ENCODE measurements at regions not wholly inside any gene's neighbourhood (a gene's known extent, or its start where the extent isn't known, plus 50 kb on each side); places are given as distances from the start of the nearest gene placed in this dataset.

DNA sequence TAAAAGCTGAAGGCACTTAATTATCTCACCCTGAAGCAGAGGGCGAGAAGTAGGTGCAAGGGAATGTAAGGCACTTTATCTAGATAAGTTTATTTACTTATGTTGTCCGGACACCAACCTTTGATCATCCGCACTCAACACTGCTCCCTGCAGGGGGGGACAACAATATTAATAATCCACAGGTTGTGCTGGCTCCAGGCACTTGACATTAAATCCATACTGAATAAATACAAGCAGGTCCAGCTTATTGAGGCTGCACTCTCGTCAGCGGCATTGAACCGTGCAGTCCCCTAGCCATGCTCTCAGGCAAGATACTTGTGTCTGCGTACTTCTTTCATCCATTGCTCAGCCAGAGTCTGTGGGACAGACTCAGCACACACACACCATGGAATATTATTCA is 374.5 kb upstream of the NBEA start:
- no peak for DNase-seq (ENCODE audit: low read depth)

DNA sequence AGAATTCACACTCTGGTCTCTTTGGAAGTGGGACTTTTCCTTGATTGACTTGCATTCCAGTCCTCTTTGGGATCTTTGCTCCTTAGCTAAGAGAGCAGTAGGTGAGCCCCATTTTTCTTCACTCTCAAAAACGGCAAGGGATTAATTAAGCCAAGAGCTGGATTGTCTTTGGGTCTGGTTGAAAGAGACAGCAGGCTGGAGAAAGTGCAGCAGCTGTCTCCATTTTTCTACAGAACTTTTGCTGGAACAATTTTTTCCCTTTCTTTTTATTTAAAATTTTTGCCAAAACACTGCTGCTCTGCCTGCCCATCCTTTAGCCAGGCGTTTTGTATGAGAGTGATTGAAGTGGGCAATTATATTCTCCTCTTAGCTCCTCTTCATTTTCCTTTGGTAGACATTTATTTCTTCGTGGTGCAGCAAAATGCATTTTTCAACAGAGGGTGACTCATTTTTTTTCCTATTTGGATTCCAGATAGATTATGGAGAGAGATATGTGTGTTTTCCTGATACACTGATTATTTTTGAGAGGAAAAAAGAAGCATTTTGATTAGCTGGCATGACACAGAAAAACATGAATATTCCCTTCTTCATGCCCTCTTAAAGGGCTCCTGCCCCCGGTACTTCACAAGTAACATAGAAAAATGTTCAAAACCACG is 371.2 kb upstream of the NBEA start:
- DNase-seq (ENCODE audit: low read depth), result no peak

DNA sequence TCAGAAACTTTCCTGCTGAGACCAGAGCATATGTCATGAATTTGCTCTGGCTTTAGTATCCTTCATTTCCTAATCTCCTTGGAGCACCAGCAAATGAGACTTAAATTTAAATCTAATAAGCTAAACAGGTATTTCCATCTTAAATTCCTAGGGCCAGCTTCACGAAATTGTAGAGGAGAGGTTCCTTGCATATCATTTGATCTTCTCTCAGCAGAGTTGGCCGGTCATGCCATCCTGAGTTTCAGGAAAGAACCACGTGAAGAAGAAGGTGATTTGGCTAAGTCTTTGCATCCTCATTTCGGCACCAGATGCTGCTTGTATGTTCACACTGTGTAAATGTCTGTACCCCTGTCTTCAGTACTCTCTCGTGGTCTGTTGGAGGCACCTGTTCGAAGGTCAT is 370.4 kb upstream of the NBEA start:
- no peak for DNase-seq (ENCODE audit: low read depth)

DNA sequence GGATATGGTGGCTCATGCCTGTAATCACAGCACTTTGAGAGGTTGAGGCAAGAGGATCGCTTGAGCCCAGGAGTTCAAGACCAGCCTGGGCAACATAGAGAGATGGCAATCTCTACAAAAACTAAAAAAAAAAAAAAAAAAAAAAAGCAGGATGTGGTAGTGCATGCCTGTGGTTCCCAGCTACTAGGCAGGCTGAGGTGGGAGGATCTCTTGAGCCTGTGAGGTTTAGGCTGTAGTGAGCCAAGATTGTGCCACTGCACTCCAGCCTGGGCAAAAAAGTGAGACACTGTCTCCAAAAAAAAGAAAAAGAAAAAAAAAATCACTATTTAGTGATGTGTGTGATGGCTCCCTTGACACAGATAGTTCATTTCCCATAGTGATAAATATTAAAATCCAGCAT is 365.0 kb upstream of the NBEA start:
- peak; percentile 28 for DNase-seq (ENCODE audit: low read depth)

DNA sequence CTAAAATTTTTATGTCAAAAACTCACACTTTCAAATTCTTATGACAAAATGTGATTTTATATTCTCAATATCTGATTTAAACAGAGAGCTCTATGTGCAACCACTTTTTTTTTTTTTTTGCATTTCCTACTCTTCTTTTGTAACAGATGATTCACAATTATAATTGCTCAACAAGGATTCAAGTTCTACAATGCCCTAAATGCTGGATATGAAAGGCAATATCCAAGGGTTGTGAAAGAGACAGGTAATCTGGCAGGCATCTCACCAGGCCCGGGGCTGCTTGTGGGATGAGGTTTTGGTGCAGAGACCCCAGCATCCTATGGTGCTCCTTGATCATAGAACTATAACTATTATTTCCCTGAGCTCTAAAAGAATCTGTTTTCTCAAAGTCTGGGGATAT is 363.6 kb upstream of the NBEA start:
- DNase-seq (ENCODE audit: low read depth), result no peak

DNA sequence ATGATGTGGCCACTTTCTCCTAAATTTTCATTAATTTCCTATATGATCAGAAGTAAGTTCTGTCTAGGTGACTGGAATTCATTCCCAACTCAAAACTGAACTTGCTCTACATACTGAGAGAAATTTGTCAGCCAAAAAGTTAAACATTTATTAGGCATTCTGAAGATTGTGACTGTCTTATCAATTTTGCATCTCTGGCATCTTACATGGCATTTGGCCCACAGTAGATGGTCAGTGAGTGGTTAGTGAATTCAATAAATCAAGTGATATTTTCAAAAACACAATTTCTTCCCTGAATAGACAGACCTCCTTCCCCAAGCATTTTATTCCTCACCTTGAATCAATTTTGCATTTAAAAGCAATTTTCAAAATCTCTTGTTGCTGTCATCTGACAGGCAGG is 363.2 kb upstream of the NBEA start:
- no peak for DNase-seq (ENCODE audit: low read depth)

DNA sequence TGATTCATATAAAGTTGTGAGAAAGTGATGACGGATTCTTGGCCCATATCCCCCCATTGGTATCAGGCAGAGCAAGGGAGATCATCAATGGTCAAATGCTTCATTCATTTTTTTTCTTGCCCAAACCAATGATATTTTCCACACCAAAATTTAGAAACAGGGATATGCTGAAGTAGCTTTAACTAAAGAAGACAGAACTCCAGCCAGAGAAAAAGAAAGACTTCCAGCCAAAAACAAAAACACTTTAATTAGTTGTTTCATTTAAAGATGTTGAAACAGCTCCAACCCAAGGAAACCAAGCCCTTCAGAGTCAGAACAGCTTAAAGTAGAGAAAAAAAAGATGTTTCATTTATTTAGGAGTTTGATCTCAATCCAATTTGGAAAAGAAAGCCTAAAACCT is 358.9 kb upstream of the NBEA start:
- DNase-seq (ENCODE audit: low read depth), result no peak

DNA sequence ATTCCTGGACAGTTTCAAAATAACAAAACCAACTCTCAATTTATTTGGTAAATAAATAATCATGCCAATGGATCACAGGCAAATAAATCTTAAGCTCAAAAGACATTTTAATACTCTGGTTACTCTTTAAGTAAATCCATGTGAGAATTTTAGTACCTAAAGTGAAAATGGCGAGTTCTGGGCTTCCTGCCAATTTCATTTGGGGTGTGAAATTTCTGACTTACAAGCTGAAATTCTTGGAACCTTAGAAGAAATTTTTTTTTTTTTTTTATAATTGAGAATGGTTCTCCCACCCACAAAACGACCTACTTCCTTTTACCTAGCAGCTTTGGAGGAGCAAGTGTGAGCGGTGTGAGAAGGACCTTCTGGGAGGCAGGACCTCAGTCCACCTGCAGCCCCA is 354.5 kb upstream of the NBEA start:
- no peak for DNase-seq (ENCODE audit: low read depth)

DNA sequence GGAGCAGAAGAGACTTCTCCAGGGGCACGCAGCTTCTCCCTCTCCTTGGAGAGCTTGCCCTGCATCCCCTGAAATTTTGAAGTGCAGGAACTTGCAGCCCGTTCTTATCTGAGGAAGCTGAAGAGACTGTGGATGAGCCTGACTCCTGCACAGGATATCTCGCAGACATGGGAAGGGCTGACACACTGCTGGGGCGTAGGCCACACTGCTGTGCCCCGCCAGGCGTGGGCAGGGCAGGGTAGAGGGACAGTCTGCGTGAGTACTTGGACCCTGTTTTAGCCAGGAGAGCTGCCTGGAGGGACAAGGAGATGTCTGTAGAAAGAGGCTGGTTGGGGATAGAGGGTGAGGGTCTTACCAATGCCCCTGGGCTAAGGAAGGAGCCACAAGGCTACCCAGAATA is 353.7 kb upstream of the NBEA start:
- no peak for DNase-seq (ENCODE audit: low read depth)

DNA sequence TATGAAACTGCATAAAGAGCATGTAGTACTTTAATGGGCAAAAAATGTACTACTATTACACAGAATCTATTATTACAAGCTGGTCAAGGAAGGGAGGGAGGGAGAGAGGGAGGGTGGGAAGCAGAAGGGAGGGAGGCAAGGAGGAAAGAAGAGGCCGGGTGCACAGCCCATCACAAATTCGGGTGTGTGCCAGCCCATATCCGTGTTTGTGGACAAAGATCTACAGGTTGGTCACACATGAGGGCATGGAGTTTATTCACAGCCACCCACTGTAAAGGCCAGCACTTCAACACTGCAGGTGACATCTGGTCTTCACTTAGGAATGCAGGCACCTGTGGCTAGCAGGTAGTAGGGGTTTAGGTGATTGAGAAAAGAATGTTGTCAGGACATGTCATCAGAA is 352.5 kb upstream of the NBEA start:
- no peak for DNase-seq (ENCODE audit: low read depth)

DNA sequence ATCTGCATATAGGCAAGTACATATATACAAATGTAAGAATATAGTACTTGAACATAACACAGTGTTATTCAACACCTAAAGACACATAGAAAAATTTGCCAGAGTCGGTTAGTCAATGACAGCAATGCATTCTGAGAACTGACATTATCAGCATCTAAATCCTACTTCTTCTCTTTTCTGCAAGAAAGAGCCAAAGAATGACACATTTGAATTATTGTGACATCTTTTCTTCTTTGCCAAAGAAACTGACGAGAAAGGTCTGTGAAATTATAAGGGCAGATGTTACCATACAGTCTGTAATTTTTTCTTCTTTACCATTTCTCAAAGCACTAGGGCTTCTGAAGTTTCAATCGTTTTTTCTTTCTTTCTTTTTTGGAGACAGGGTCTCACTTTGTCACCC is 350.9 kb upstream of the NBEA start:
- DNase-seq (ENCODE audit: low read depth), result no peak

DNA sequence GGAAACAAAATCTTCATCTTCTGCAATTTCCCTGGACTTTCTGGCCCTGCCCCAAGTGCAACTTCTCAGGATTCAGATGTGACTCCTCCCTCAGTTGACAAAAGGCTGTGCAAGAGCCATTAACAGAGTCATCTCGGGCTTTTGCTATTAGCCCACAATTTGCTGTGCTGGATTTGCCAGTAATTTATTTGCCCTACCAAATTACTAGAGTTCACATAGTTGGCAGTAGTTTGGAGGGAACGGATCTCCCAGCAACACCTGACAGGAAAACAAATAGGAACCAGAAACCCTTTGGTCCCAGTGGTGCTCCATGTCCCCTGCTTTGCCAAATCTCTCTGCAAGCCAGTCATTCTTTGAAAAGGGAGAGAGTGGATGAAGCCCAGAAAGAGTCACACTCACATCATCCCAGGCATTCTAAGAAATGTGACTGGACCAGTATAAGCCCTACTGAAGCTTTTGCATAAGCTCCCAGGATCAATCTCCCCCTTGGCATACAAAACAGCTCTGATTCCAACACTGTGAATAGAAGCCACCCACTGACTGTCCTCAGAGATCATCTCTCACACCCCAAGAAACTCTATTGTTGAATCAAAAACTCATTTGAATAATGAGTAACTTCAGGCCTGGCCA is 350.1 kb upstream of the NBEA start:
- DNase-seq (ENCODE audit: low read depth), result no peak

DNA sequence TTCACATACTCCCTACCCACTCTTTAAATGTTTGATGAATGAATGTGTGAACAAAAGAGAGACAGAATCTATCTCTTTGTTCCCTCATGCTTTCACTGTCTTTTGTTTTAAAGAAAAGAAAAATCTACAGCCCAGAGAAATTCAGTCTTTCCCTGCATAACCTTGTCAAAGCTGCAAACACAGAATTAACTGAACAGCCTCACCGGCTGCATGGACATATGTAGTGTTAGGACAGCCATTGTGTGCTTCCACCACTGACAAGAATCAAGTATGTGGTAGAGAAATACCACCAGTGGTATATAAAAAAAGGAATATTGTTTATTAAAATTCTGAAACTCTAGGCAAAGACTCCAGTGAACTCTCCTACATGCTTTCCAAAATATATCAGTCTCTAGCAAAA is 348.4 kb upstream of the NBEA start:
- DNase-seq (ENCODE audit: low read depth), result no peak

DNA sequence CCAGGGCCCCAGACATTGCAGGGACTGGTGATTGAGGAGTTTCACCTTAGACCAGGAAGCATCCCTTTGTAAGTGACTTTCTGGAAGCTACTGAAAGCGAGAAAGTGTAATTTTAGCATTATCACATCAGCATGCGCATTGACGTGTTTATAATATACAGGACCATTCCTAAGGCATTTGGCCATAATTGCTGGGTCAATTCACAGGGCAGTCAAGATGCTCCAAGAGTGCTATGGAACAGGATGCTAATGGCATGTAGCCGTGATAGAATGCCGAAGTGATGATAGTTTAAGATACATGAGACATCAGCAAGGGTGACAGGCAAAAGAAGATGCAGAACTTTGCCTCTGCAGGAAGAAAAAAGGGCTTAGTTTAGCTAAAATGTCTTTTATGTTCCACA is 347.6 kb upstream of the NBEA start:
- no peak for DNase-seq (ENCODE audit: low read depth)

DNA sequence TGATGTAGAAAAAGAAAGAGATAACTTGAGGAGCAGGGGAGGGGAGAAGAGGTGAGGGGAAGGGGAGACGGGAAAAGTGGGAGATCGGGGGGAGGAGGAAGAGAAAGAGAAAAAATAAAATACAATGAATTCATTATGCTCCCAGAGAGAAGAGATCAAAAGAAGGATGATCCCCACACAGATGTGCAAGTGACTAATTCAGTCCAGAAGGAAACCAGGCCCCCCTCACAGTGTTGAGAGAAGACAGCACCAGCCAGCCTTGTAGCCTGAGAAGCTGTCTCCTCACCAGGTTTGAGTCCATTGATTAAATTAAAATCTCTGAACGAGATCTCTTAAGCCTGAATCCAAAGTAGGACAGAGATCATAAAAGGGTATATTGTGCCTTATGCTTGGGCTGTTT is 333.7 kb upstream of the NBEA start:
- no peak for DNase-seq (ENCODE audit: low read depth)

DNA sequence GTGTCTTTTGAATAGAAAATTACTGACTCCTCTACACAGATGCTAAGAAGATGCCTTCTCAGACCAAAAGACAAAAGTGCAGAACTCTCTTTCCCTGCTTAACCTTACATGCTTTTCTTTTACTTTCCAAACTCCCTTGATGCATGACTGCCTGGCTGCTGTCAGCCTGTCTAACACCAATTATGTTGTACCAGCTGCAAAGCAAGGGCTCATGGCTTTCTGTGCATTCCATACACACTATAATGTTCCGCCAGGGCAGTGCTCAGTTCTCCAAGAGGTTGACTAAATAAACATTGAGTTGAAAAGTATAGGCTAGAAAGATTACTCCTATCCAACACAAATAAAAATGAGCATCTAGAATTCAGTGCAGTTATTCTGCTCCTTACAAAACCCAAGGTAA is 330.4 kb upstream of the NBEA start:
- peak; percentile 3 for DNase-seq (ENCODE audit: low read depth)

DNA sequence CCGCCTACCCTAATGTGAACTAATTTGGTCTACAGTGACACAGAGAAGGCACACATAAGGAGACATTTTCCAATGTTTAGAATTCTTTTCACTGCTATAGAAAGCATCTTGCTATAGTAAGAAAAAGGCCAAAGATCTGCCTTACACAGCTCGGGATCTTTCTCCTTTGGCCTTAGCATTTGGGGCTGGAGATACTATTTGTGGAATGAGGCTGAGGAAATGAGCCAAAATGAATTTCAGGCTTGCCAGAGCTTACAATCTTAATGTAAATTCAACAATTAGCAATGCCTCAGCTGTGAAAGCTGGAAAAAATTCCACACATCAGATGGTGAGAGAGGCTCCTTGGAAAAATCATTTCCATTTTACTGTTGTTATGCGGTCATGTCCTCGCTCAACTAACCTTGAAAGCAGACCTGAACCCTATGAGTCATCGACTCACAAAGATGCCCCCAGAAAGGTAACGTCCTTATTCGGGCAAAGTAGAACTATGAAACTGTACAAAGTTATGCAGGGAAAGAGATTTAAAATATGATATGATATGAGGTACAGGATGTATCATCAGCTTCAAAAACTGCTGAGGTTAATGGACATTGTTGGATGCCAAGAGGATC is 324.5 kb upstream of the NBEA start:
- DNase-seq (ENCODE audit: low read depth), result no peak

DNA sequence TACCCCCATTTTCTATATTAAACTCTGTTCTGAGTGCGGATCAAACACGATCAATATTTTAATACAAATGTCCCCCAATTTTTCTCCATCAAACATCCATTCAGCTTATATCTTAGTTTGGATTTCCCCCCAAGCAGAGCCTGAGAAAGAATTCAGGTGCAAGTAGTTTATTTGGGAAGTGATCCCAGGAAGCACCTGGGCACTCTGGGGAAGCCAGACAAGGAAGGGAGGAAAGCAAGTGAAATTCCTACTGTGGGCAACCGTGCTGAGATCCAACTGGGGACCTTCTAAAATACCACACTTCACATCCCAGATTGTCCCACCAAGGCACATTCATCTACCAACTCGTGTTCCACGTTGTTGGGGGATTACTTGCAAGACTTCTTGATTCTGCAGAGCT is 323.4 kb upstream of the NBEA start:
- no peak for DNase-seq (ENCODE audit: low read depth)

DNA sequence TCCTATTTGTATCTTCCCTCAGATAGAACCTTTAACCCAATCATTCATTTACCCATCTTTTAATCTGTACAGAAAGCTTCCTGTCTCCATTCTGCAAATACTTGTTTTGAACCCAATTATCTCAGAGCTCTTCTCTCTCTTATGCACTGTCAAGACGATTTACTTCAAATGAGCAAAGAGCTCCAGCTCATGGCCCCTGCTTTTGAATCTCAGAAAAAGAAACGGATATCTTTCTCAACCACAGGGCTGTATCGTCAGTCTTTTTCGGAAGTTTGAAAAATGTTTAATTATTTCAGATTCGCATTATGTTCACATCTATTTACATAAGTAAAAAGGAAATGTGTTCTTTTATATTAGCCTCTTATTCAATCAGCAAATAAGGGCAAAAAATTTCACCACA is 322.7 kb upstream of the NBEA start:
- no peak for DNase-seq (ENCODE audit: low read depth)

DNA sequence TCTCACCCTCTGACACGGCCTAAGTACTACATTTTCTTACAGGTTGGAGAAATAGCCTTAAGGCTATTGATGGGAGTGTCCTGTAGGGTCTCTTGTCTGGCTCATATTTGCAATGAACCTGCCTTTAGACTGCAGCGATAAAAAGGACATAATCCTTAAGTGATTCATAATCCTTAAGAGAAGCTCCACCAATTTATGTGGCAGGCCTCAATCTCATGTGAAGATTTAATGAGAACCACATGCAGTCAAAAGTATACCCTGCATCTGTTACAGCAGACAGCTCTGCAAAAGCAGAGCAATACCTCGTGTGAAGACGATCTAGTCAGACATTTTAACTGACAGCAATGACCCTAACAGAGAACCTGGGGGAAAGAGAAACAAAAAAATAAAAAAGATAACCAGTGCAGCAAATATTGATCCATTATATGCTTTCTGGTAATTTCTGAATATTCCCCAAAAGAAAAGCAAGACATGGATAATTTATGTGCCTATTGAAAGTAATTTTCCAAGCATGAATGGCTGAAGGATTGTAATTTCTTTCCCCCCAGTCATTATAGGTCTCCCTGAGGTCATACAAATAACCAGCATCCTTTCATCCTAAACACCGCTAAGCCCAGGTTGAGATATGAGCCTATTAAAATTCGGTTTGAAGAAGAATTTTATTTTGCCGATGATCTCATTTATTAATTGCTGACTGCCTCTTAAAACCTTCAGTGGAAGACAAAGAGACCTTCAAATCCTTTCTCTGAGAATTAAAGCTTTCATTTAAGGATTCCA is 321.8 kb upstream of the NBEA start:
- no peak for DNase-seq (ENCODE audit: low read depth)

DNA sequence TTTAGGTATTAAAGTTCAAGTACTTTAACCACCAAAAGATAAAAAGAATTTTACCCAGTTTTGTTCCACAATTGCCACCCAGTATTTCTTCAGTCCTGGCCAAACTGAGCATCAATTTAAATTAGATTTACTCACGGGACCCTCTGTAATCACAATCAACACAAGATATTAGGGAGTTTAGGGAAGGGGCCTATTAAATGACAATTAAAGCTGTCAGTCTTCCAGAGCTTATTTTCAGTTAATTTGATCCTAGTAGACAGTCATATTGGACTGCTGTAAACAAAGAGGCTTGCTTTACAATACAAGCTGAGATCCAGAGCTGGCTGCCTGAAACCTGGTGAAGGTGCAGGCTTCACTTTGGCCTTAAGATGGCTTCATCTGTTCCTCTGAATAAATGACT is 321.2 kb upstream of the NBEA start:
- DNase-seq (ENCODE audit: low read depth), result no peak

DNA sequence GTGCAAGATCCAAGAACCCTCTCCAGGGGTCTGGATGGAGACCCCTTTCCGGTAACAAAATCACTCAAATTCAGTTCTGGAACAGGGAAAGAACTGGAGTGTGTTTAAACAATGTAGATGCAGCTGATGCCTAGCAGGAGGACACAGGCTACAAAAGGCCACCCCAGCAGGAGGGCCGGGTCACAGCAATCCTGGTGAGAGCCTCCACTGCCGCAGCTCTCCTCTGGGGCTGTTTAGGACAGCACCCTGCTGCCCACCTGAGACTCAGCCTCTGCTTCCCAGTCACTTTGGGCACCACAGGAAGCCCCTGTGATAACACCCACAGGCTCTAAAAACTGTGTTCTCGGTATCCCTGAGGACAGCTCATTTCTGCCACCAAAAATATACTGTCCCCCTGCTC is 318.7 kb upstream of the NBEA start:
- no peak for DNase-seq (ENCODE audit: low read depth)

DNA sequence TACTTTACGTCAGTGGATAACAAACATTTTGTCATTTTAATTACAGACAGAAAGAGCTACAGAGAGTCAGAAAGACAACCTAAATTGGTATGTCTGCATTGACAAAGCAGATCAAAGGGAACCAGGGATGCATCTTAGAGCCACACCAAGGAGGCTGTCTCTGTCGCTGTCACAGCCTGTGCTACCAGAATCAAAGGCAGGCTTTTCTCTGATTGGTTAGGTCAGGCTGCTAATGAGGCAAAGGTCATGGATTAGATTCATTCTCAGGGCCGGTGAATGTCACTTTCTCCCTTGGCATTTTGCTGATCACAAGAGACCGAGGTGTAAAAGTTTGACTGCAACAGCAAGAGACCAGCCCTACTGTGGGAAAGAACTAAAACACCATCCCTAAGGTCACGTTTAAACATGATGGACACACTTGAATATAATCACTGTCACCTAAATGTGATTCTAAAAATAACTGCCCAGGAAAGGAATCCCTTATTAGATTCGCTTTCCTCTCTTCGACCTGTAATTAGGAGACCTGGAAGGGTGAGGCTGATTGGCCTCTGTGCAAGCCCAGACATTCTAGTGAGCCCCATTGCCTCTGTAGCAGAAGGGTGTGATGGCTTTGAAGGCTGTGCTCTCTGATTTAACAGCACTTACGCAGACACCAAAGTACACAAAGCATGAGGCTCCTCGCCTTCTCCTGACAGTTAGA is 314.4 kb upstream of the NBEA start:
- no peak for DNase-seq (ENCODE audit: low read depth)
